H1 (cell line): ENCODE measurements at regions not wholly inside any gene's neighbourhood (a gene's known extent, or its start where the extent isn't known, plus 50 kb on each side); places are given as distances from the start of the nearest gene placed in this dataset.

Experiments
- CTCF ChIA-PET: fragments of 300-600 bp; sonication (Branson Sonifier 250); formaldehyde crosslinking; loops from one replicate; lab custom pipeline; 2021; ENCODE audit not compliant: partially characterized antibody; lab: Charles Lee
- POLR2A ChIA-PET: fragments of 300-600 bp; sonication (Branson Sonifier 250); formaldehyde crosslinking; loops from one replicate; lab custom pipeline; 2021; ENCODE audit warnings: inconsistent platforms; ENCODE audit not compliant: partially characterized antibody; lab: Charles Lee
- DNase-seq, 2 experiments: peaks; one replicate each; pipeline versions ENCODE4 v3.0.0 to v3.0.0-alpha.2; 2010 to 2022; ENCODE audit warnings: low spot score in 2 of 2, low read depth in 1 of 2, mixed read lengths in 1 of 2
- FAIRE-seq: peaks from 2 replicates; lab custom pipeline; 2011; peaks lifted over from hg19 to GRCh38; lab: Jason Lieb, UNC
- H2AFZ ChIP-seq: 2 replicates; pipeline ENCODE4 v1.8.1; 2012; ENCODE audit warnings: low read length, inconsistent platforms
- H2AK5ac ChIP-seq: 2 replicates; pipeline ENCODE4 v1.6.1; 2013; ENCODE audit warnings: low read depth, low read length
- H2BK120ac ChIP-seq: replicated peaks from 2 replicates; pipeline ENCODE3; 2013; ENCODE audit warnings: low read depth, low read length, inconsistent platforms
- H2BK12ac ChIP-seq: 2 replicates; pipeline ENCODE4 v1.6.1; 2013; ENCODE audit warnings: low read depth, low read length
- H2BK15ac ChIP-seq: 2 replicates; pipeline ENCODE4 v1.6.1; 2013; ENCODE audit warnings: low read length
- H2BK20ac ChIP-seq: 2 replicates; pipeline ENCODE4 v1.6.1; 2013; ENCODE audit warnings: low read length
- H2BK5ac ChIP-seq: 2 replicates; pipeline ENCODE4 v1.6.1; 2013; ENCODE audit warnings: low read depth, low read length
- H3K14ac ChIP-seq: 2 replicates; pipeline ENCODE4 v1.6.1; 2013; ENCODE audit warnings: inconsistent platforms; ENCODE audit not compliant: insufficient read length
- H3K18ac ChIP-seq: 2 replicates; pipeline ENCODE4 v1.6.1; 2013; ENCODE audit warnings: low read length; ENCODE audit errors: extremely low read depth
- H3K23ac ChIP-seq: 2 replicates; pipeline ENCODE4 v1.6.1; 2013; ENCODE audit warnings: inconsistent platforms; ENCODE audit not compliant: insufficient read length
- H3K23me2 ChIP-seq: 2 replicates; pipeline ENCODE4 v1.6.1; 2013; ENCODE audit warnings: low read depth, low read length
- H3K27ac ChIP-seq: 2 replicates; pipeline ENCODE4 v1.6.1; 2011; ENCODE audit warnings: low read depth, low read length, inconsistent platforms
- H3K27me3 ChIP-seq, 4 experiments: replicated peaks in 1 of 4; 1 replicate in 1 of 4; 2 replicates in 3 of 4; pipeline versions ENCODE4 v1.6.1 to v1.8.1; 2011 to 2013; ENCODE audit warnings: low read length in 3 of 4, mild to moderate bottlenecking in 3 of 4, inconsistent platforms in 2 of 4, mixed read lengths in 2 of 4, moderate library complexity in 1 of 4; ENCODE audit not compliant: control insufficient read depth in 3 of 4, insufficient read depth in 3 of 4; ENCODE audit errors: extremely low read depth in 1 of 4
- H3K36me3 ChIP-seq, 4 experiments: 2 replicates each; pipeline versions ENCODE4 v1.6.1 to v1.8.1; 2011 to 2013; ENCODE audit warnings: mild to moderate bottlenecking in 4 of 4, low read length in 3 of 4, moderate library complexity in 2 of 4, control low read depth in 1 of 4, inconsistent platforms in 1 of 4; ENCODE audit not compliant: insufficient read depth in 4 of 4, control insufficient read depth in 2 of 4
- H3K4ac ChIP-seq: replicated peaks from 2 replicates; pipeline ENCODE3; 2013; ENCODE audit warnings: low read length, low read depth, mixed read lengths, inconsistent platforms; ENCODE audit not compliant: insufficient read length
- H3K4me1 ChIP-seq, 4 experiments: replicated peaks in 1 of 4; 1 replicate in 1 of 4; 2 replicates in 3 of 4; pipeline versions ENCODE4 v1.6.1 to v1.8.1; 2011 to 2013; ENCODE audit warnings: low read length in 3 of 4, inconsistent platforms in 2 of 4, mixed read lengths in 1 of 4; ENCODE audit not compliant: insufficient read depth in 4 of 4, control insufficient read depth in 3 of 4
- H3K4me2 ChIP-seq, 2 experiments: 2 replicates each; pipeline versions ENCODE4 v1.6.1 to v1.8.1; 2011 to 2013; ENCODE audit warnings: low read depth in 2 of 2, low read length in 2 of 2, control low read depth in 1 of 2, inconsistent platforms in 1 of 2, mild to moderate bottlenecking in 1 of 2; ENCODE audit not compliant: insufficient read depth in 1 of 2
- H3K4me3 ChIP-seq, 4 experiments: fragments of 200-600, 300-600 bp in 1 of 4; sonication (generic), shearing (Covaris generic), sonication (Bioruptor Twin) in 1 of 4; 2 replicates each; pipeline versions ENCODE4 v1.5.1 to v1.8.1; 2011 to 2016; ENCODE audit warnings: low read length in 4 of 4, low read depth in 3 of 4, control low read depth in 2 of 4, inconsistent platforms in 2 of 4, mild to moderate bottlenecking in 2 of 4, mixed read lengths in 1 of 4, moderate library complexity in 1 of 4; ENCODE audit not compliant: insufficient read depth in 2 of 4; ENCODE audit errors: extremely low read depth in 1 of 4
- H3K56ac ChIP-seq: replicated peaks from 2 replicates; pipeline ENCODE3; 2013; ENCODE audit warnings: low read depth, mild to moderate bottlenecking, mixed read lengths, low read length, inconsistent platforms; ENCODE audit not compliant: insufficient read length
- H3K79me1 ChIP-seq: 2 replicates; pipeline ENCODE4 v1.6.1; 2013; ENCODE audit warnings: low read depth, low read length, control low read depth
- H3K79me2 ChIP-seq, 2 experiments: 2 replicates each; pipeline versions ENCODE4 v1.6.1 to v1.8.1; 2012 to 2013; ENCODE audit warnings: low read length in 2 of 2, mild to moderate bottlenecking in 2 of 2, inconsistent platforms in 1 of 2; ENCODE audit not compliant: insufficient read depth in 2 of 2, control insufficient read depth in 1 of 2
- H3K9ac ChIP-seq, 4 experiments: replicated peaks in 1 of 4; 1 replicate in 1 of 4; 2 replicates in 3 of 4; pipeline versions ENCODE4 v1.6.1 to v1.8.1; 2011 to 2013; ENCODE audit warnings: low read depth in 3 of 4, low read length in 3 of 4, control low read depth in 2 of 4, mild to moderate bottlenecking in 2 of 4, moderate library complexity in 2 of 4, inconsistent platforms in 1 of 4; ENCODE audit errors: extremely low read depth in 1 of 4
- H3K9me3 ChIP-seq, 2 experiments: 2 replicates each; pipeline versions ENCODE4 v1.6.1 to v1.8.1; 2012 to 2013; ENCODE audit warnings: mild to moderate bottlenecking in 2 of 2, moderate library complexity in 2 of 2, control low read depth in 1 of 2, inconsistent platforms in 1 of 2, low read depth in 1 of 2, low read length in 1 of 2, mixed read lengths in 1 of 2; ENCODE audit not compliant: insufficient read depth in 2 of 2
- H4K20me1 ChIP-seq, 2 experiments: replicated peaks in 1 of 2; 2 replicates each; pipeline versions ENCODE3 to v1.8.1; 2011 to 2013; ENCODE audit warnings: inconsistent platforms in 2 of 2, low read length in 2 of 2, mild to moderate bottlenecking in 1 of 2; ENCODE audit not compliant: insufficient read depth in 2 of 2, control insufficient read depth in 1 of 2
- H4K5ac ChIP-seq: 2 replicates; pipeline ENCODE4 v1.6.1; 2013; ENCODE audit warnings: low read length, low read depth, mixed read lengths, inconsistent platforms; ENCODE audit not compliant: insufficient read length
- H4K8ac ChIP-seq: 2 replicates; pipeline ENCODE4 v1.8.0; 2013; ENCODE audit warnings: mild to moderate bottlenecking, moderate library complexity, low read length, inconsistent platforms; ENCODE audit not compliant: insufficient read depth; ENCODE audit errors: extremely low read depth
- H4K91ac ChIP-seq: replicated peaks from 2 replicates; pipeline ENCODE3; 2013; ENCODE audit warnings: low read length, mixed read lengths, inconsistent platforms; ENCODE audit not compliant: insufficient read length
- JUN ChIP-seq: IDR thresholded peaks from 2 replicates; pipeline ENCODE4 v1.6.1; 2011; ENCODE audit warnings: low read depth, mild to moderate bottlenecking, improper control_type of control experiment, low read length
- WGBS, 2 experiments: shearing (Covaris generic) in 1 of 2; methylation state at CpG; one replicate each; pipeline versions ENCODE4 v1.1.6 to v1.1.7; 2013 to 2015; ENCODE audit warnings: low lambda C conversion rate in 2 of 2, mixed read lengths in 2 of 2, inconsistent platforms in 1 of 2, low coverage in 1 of 2, missing lambda C conversion rate in 1 of 2; ENCODE audit not compliant: insufficient replicate concordance in 2 of 2, insufficient coverage in 1 of 2, insufficient read length in 1 of 2; ENCODE audit errors: extremely low coverage in 1 of 2, missing lambda C conversion rate in 1 of 2; 5-methylcytosine and 5-hydroxymethylcytosine counted together
- TF ChIP-seq, protein P1 (sequence below): IDR thresholded peaks from 2 replicates; pipeline ENCODE4 v1.6.1; 2012; ENCODE audit warnings: inconsistent platforms

GRCh38 chr3:59611649-59612443 lies 562.0 kb upstream of the CFAP20DC start:
- Histone ChIP-seq H3K23me2 (no peaks in the 10 kb centered on the region), H2BK20ac (no peak overlapping the region), H3K4me2 (no peak overlapping the region), H3K18ac (no peak overlapping the region), H4K8ac (no peak overlapping the region), H3K79me2 (no peaks in the 10 kb centered on the region), H3K4me1 (no peaks in the 10 kb centered on the region), H3K27ac (no peak overlapping the region), H3K36me3 (no peaks in the 10 kb centered on the region), H2AFZ (no peak overlapping the region), H2BK5ac (no peak overlapping the region), H2AK5ac (no peak overlapping the region), H4K91ac (no peak overlapping the region), H3K4me3 (no peak overlapping the region), H2BK15ac (no peak overlapping the region), H3K14ac (no peak overlapping the region), H3K4ac (no peak overlapping the region), H2BK12ac (no peak overlapping the region), H4K20me1 (no peaks in the 10 kb centered on the region), H3K9ac (no peak overlapping the region), H3K27me3 (no peaks in the 10 kb centered on the region), H4K5ac (no peak overlapping the region), H3K56ac (no peak overlapping the region), H3K9me3 (peaks cover 17 to 21% of the 10 kb centered on the region in 2 experiments), H3K23ac (no peak overlapping the region), H3K79me1 (no peaks in the 10 kb centered on the region), H2BK120ac (no peak overlapping the region)
- ChIA-PET CTCF (no interaction called here), POLR2A (no interaction called here)
- no peak for FAIRE-seq
- no peak for DNase-seq
- WGBS, 2 experiments: 94% methylated on average over 7 of the region's 7 CpGs; no CpG with 5 or more reads in 1 of the 2 experiments
- TF ChIP-seq, protein P1, sequence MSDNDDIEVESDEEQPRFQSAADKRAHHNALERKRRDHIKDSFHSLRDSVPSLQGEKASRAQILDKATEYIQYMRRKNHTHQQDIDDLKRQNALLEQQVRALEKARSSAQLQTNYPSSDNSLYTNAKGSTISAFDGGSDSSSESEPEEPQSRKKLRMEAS: no peak
- TF ChIP-seq JUN: no peak
